Loucy (cell line): ENCODE measurements at regions not wholly inside any gene's neighbourhood (a gene's known extent, or its start where the extent isn't known, plus 50 kb on each side); places are given as distances from the start of the nearest gene placed in this dataset.

Experiments used
- H2AFZ ChIP-seq: fragments of 200-600 bp; sonication (generic); 2 replicates; pipeline ENCODE4 v1.6.0; 2016; ENCODE audit warnings: antibody characterized with exemption, mild to moderate bottlenecking, low read length, moderate library complexity
- H3F3A ChIP-seq: fragments of 200-600 bp; 2 replicates; pipeline ENCODE4 v1.6.0; 2016; ENCODE audit warnings: antibody characterized with exemption, low read depth, mild to moderate bottlenecking
- H3K27me3 ChIP-seq: fragments of 200-600 bp; sonication (generic); 2 replicates; pipeline ENCODE4 v1.6.1; 2014; ENCODE audit warnings: low read length, mild to moderate bottlenecking; ENCODE audit not compliant: insufficient read depth, poor library complexity, severe bottlenecking
- H3K36me3 ChIP-seq: fragments of 200-600 bp; sonication (generic); 2 replicates; pipeline ENCODE4 v1.6.1; 2016; ENCODE audit warnings: low read length; ENCODE audit not compliant: insufficient read depth
- H3K4me1 ChIP-seq: fragments of 200-600 bp; sonication (generic); 2 replicates; pipeline ENCODE4 v1.5.1; 2014; ENCODE audit warnings: low read length, mild to moderate bottlenecking; ENCODE audit not compliant: insufficient read depth, poor library complexity, severe bottlenecking
- H3K4me2 ChIP-seq: fragments of 200-600 bp; sonication (generic); 2 replicates; pipeline ENCODE4 v1.6.0; 2014; ENCODE audit warnings: antibody characterized with exemption, low read length, low read depth, mild to moderate bottlenecking; ENCODE audit not compliant: poor library complexity, severe bottlenecking
- H3K4me3 ChIP-seq: fragments of 200-600 bp; sonication (generic); 2 replicates; pipeline ENCODE4 v1.5.1; 2014; ENCODE audit warnings: low read length, mild to moderate bottlenecking, mixed read lengths; ENCODE audit not compliant: poor library complexity, severe bottlenecking
- H3K79me2 ChIP-seq: fragments of 200-600 bp; sonication (generic); 2 replicates; pipeline ENCODE4 v1.6.1; 2014; ENCODE audit warnings: low read length; ENCODE audit not compliant: insufficient read depth
- H3K9ac ChIP-seq: fragments of 200-600 bp; sonication (generic); 2 replicates; pipeline ENCODE4 v1.6.0; 2014; ENCODE audit warnings: mild to moderate bottlenecking, low read depth, low read length, moderate library complexity; ENCODE audit not compliant: poor library complexity, severe bottlenecking
- H3K9me2 ChIP-seq: fragments of 200-600 bp; sonication (generic); replicated peaks from 2 replicates; pipeline ENCODE4 v1.6.1; 2016; ENCODE audit warnings: low read depth, low read length, mixed read lengths
- H3K9me3 ChIP-seq: fragments of 200-600 bp; sonication (generic); 2 replicates; pipeline ENCODE4 v1.6.1; 2014; ENCODE audit warnings: mild to moderate bottlenecking, antibody characterized with exemption, low read length, low read depth; ENCODE audit not compliant: insufficient read depth
- H4K20me1 ChIP-seq: fragments of 200-600 bp; sonication (generic); 2 replicates; pipeline ENCODE4 v1.6.0; 2014; ENCODE audit warnings: antibody characterized with exemption, low read length, mild to moderate bottlenecking; ENCODE audit not compliant: insufficient read depth, poor library complexity, severe bottlenecking
- EZH2phosphoT487 ChIP-seq: fragments of 200-600 bp; IDR thresholded peaks from 2 replicates; pipeline ENCODE4 v1.6.1; 2018; ENCODE audit warnings: antibody characterized with exemption, mild to moderate bottlenecking, moderate library complexity, borderline replicate concordance
- TF ChIP-seq, protein P1 (sequence below): fragments of 200-600 bp; sonication (generic); conservative IDR thresholded peaks from 2 replicates; pipeline ENCODE4 v1.5.1; 2014; ENCODE audit warnings: mild to moderate bottlenecking, antibody characterized with exemption, low read length

DNA sequence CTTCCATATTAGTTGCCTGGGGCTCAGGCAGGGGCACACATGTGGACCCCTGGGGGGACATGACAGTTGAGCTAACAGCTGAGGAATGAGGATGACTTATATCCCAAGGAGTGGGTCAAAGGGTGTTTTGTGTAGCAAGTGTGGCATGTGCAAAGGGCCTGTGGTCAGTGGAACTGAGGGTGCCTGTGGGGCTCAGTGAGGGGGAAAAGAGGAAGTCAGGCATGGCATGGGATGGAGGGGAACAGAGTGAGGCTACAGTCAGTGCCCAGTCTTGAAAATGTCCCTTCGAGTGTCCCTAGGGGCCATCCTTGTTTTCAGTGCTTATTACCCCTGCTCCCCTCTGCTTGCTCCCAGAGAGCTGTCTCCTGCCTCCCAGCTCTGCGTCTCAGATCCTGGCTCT, 64.3 kb upstream of the CD99 start:
- TF ChIP-seq, protein P1, sequence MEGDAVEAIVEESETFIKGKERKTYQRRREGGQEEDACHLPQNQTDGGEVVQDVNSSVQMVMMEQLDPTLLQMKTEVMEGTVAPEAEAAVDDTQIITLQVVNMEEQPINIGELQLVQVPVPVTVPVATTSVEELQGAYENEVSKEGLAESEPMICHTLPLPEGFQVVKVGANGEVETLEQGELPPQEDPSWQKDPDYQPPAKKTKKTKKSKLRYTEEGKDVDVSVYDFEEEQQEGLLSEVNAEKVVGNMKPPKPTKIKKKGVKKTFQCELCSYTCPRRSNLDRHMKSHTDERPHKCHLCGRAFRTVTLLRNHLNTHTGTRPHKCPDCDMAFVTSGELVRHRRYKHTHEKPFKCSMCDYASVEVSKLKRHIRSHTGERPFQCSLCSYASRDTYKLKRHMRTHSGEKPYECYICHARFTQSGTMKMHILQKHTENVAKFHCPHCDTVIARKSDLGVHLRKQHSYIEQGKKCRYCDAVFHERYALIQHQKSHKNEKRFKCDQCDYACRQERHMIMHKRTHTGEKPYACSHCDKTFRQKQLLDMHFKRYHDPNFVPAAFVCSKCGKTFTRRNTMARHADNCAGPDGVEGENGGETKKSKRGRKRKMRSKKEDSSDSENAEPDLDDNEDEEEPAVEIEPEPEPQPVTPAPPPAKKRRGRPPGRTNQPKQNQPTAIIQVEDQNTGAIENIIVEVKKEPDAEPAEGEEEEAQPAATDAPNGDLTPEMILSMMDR: no peak
- TF ChIP-seq EZH2phosphoT487: no peak
- H2AFZ ChIP-seq: no peak overlapping the region
- peaks cover 7% of the 10 kb centered on the region for H3K4me1 ChIP-seq

DNA sequence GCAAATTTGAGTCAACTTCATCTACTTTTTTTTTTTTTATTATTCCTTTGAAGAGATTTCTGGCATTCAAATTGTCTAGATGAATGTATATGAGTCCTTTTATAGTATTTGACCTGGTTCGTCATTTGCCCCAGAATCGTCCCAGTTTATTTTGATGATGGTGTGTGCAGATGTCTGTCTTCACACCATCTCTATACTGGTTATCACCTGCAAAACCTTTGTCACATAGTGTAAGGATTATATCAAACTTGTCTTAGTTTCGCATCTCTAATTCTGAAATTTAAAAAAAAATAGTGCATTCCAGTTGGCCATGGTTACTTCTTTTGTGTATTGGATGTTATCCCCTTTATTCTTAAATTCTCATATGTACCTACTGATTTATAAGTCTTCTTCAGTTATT, 70.5 kb upstream of the CD99 start:
- Histone ChIP-seq H3F3A (no peaks in the 10 kb centered on the region), H3K4me1 (no peaks in the 10 kb centered on the region), H3K36me3 (peaks cover 13% of the 10 kb centered on the region; the same call in 1 of the 2 replicates), H4K20me1 (no peaks in the 10 kb centered on the region), H3K9me3 (no peaks in the 10 kb centered on the region), H3K27me3 (no peaks in the 10 kb centered on the region), H3K4me3 (no peak overlapping the region), H3K9ac (no peak overlapping the region), H3K9me2 (no peaks in the 10 kb centered on the region), H3K79me2 (no peaks in the 10 kb centered on the region), H3K4me2 (no peak overlapping the region), H2AFZ (no peak overlapping the region)
- TF ChIP-seq, protein P1: no peak
- TF ChIP-seq EZH2phosphoT487: no peak

More for the DNA sequence above, 64.3 kb upstream of the CD99 start:
- Histone ChIP-seq H3K9ac (no peak overlapping the region), H3F3A (no peaks in the 10 kb centered on the region), H4K20me1 (no peaks in the 10 kb centered on the region), H3K79me2 (no peaks in the 10 kb centered on the region), H3K27me3 (no peaks in the 10 kb centered on the region), H3K9me2 (no peaks in the 10 kb centered on the region), H3K36me3 (peaks cover 6% of the 10 kb centered on the region; the same call in 1 of the 2 replicates), H3K9me3 (no peaks in the 10 kb centered on the region; the same call in 1 of the 2 replicates), H3K4me3 (no peak overlapping the region), H3K4me2 (no peak overlapping the region)

DNA sequence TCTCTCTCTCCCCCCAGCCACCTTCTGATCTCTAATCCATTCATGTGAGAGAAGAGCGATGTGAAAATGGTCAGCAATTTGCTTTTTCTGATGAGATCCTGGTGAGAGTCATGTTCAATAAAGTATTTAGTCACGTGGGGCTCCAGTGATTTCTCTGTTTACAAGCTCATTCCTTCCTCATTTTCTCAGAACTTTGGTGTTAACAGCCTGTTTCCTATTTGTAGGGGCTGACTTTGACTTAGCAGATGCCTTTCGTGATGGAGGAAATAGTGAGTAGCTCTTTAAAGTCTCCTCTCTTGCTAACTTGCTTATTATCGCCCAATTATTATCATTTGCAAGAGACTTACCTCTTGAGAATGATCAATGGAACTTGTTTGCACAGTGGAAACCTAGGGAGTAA, 72.6 kb upstream of the CD99 start:
- Histone ChIP-seq H3K36me3 (peaks cover 13% of the 10 kb centered on the region; the same call in 1 of the 2 replicates), H3K4me3 (no peak overlapping the region), H3K9me2 (no peaks in the 10 kb centered on the region), H4K20me1 (no peaks in the 10 kb centered on the region), H3K9ac (no peak overlapping the region), H3K79me2 (no peaks in the 10 kb centered on the region), H3K27me3 (no peaks in the 10 kb centered on the region), H3K4me2 (no peak overlapping the region), H3K9me3 (no peaks in the 10 kb centered on the region), H3F3A (no peaks in the 10 kb centered on the region), H2AFZ (no peak overlapping the region), H3K4me1 (peaks cover 12% of the 10 kb centered on the region)
- no peak for TF ChIP-seq EZH2phosphoT487
- TF ChIP-seq, protein P1: no peak
